HT-29 (cell line): ENCODE measurements at regions not wholly inside any gene's neighbourhood (a gene's known extent, or its start where the extent isn't known, plus 50 kb on each side); places are given as distances from the start of the nearest gene placed in this dataset.
"Not testable (repeated sequence)": the region's sequence is repeated elsewhere in the genome, so short reads cannot be mapped to it uniquely, and the experiment has no call there.

Experiments
- DNase-seq: peaks from one replicate; pipeline ENCODE4 v3.0.0-alpha.2; 2015; ENCODE audit warnings: low spot score

DNA sequence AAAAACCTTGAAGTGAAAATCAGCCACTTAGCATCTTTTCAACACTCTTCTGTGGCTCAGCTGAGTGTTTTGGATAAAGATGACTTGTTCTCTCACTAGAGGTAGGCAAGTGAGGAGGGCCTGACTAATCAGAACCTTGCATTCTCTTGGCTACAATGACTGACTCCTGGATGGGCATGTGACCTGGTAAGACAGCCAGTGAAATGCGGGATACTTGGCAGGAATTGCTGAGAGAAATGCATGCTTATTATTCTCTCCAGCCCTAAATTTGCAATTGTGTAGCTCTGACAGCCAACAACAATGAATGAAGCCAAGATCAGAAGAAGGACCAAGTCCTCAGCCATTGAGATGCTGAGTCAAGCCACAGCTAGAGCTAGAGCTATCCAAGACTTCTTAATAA lies 490.5 kb upstream of the ZNF608 start:
- no peak for DNase-seq

- no peak for DNase-seq
These were observed 498.1 kb upstream of the ZNF608 start for GRCh38 chr5:125244531-125244930.

DNA sequence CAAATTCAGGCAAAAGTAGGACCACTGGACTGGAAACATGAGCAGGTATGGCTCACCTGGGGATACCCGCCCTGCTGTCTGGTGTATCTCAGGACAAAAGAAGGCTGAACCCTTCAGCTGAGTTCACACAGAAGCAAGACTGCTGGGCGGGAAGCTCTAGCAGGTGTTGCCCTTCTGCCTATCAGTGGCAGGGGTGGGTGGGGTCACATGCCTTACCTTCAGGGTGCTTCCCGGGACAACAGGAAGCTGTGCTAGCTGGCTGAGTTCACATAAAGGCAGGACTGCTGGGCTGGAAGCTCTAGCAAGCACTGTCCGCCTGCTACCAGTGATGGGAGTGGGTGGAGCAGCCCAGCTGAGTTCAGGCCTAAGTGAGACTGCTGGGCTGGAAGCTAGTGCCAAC lies 498.8 kb upstream of the ZNF608 start:
- no peak for DNase-seq

DNA sequence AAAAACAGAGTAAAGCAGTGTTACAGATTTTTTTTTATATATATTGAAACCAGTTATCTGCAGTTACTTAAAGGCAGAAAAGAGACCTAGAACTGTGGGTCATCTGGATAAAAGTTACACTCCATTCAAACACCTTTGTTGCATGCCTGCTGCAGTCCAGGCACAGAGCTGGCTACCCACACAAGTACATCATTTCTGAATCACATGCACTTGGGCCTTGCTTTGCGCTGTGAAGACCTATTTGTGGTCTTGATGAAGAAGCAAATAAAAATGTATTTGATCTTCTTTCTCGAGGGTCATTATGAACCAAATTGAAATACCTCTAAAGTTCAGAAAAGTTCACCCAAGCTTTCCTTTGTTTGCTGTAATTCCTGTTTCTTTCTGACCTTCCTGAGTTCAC lies 503.0 kb upstream of the ZNF608 start:
- no peak for DNase-seq

GRCh38 chr5:125251703-125252102 lies 505.3 kb upstream of the ZNF608 start:
- DNase-seq, result no peak

- not testable (repeated sequence) for DNase-seq
These were observed 507.2 kb upstream of the ZNF608 start for GRCh38 chr5:125253634-125254033.

GRCh38 chr5:125254267-125254666 lies 507.8 kb upstream of the ZNF608 start:
- no peak for DNase-seq

GRCh38 chr5:125256296-125256695 lies 509.9 kb upstream of the ZNF608 start:
- DNase-seq, result no peak

DNA sequence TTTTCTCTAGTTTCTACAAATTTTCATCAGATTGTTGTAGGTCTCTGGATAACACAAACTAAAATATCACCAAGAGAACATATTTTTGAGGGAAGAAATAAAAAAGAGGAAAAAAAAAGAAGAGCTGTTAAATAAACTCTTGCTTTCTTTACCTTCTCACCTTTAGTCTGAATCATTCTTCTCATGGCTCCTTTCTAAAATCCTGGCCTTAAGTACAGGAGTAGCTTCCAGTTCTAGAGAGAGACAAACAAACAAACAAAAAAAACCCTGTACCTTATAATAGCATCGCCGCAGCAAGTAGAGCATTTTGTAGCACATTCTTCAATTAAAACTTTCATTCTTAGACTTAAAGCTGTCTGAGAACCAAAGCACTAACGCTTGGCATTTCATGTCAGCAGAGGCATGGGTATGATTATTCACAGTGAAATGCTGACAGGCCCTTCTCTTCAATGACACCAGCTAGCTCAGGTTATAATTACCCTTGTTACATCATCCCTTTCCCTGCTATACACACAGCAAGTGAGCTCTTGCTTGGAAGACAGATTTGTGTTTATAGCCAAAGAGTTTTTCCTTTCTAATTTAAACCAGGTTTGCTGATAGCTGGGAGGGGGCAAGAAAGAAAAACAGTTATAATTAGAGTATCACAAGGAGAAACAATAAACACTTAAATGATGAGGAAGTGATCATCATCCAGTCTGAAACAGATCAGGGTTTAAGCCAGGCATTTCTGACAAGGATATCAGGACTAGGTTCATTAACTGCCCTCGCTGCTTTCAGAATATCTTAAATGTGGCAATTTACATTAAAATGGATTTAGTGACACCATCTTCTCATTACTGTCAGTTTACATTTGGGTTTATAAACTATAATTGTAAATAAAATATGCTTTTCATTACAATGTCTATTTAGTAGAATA lies 510.9 kb upstream of the ZNF608 start:
- no peak for DNase-seq

GRCh38 chr5:125257997-125258396 lies 511.6 kb upstream of the ZNF608 start:
- no peak for DNase-seq

- peak; percentile 55 for DNase-seq
These were observed 512.2 kb upstream of the ZNF608 start for GRCh38 chr5:125258615-125259014.

DNA sequence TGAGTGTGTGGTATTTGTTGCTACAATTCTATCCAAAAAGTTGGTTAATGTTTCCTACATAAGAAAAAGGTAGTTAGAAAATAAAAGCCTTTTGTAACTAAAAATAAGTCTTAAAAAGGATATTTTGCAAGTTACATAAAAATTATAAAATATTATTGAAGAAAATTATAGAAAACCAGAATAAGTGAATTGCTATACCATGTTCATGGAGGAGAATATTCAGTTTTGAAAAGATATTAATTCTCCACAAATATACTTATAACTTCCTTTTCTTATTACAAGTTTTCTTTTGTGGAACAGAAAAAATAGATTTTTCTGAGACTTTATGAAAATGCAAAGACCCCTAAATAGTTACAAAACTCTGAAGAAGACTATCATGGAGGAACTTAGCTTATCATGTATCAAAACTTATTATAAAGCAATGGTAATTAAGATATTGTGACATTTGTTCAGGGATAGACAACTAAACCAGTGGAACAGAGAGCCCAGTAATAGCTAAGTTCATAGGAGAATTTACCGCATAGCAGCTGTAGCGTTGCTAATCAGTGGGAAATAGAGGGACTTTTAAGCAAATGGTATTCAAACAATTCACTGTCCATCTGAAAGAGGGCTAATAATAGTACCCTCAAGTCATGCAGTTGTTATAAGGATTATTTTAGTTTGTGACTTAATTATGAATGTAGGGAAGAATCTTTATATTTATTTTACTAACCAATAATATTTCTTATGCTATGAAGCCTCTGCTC lies 515.2 kb upstream of the ZNF608 start:
- no peak for DNase-seq

DNA sequence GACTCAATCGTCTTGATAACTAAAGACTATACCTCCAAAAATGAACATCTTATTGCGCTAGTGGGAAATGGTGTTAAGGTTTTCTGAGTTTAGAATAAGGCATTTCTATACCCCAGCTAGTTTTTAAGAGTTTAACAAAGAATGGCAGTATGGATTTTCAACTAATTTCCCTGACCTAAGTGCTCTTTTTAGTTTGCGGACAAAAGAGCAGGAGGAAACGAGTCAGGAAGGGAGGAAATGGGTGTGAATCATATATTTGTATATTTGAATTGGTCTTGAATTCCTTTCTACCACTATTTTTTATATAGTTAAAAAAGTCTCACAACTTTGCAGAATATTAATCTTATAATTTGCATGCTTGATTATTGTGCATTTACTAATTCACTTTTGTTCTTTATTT lies 516.3 kb upstream of the ZNF608 start:
- no peak for DNase-seq

GRCh38 chr5:125263356-125263755 lies 516.9 kb upstream of the ZNF608 start:
- no peak for DNase-seq

DNA sequence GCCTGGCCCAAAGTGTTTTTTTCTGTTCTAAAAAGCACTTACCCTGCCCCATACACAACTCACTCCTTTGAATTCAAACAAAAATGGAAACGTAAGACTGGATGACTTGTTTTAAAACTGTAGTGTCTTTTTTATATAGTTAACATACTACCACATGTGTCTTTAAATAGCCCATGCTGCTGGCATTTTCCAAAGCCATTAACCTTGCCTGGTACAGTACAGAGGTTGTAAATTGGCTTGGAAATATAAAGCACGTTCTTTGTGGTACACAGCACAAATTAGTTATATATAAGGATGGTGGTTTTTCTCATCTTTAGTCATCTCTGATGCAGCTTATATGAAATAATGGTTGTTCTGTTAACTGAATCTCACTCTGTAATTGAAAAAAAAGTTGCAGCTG lies 519.7 kb upstream of the ZNF608 start:
- no peak for DNase-seq

- no peak for DNase-seq
These were observed 521.3 kb upstream of the ZNF608 start for GRCh38 chr5:125267636-125268248.

DNA sequence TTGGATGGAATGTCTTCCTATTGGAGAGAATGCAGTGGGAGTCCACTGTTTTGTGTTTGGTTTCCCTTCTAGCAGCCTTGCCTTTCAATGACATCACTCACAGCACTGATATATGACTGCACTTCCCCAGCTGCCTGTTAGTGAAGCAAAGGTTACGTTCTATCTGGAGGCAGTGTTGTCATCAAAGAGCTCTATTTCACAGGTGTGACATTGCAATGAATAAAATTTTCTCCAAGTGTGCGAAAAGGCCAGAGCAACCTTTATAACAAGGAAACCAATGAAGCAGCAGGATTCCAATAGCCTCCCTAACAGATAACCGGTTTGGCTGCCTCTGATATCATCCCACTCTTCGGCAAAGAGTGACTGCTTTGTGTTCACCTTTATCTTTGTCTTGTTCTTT lies 523.5 kb upstream of the ZNF608 start:
- DNase-seq, result peak; percentile 70

- DNase-seq, result no peak
These were observed 525.9 kb upstream of the ZNF608 start for GRCh38 chr5:125272357-125272756.

GRCh38 chr5:125274211-125274610 lies 527.8 kb upstream of the ZNF608 start:
- DNase-seq, result no peak

GRCh38 chr5:125274938-125275724 lies 528.7 kb upstream of the ZNF608 start:
- DNase-seq, result no peak

DNA sequence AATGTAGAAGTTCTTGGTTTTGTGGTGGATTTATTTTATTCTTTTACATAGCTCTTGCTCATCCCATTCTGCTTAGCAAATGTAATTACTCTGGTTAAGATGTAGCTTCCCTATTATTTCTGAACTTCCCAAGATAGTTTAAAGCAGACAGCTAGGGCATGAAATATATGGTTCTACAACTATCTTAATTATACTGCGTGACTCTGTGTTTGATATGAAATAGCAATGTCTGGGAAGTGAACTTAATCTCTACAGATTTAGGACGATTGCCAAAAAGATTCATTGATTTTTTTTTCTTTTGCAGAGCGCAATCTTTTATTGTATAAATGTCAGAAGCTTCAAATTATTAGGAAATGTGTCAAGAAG lies 529.3 kb upstream of the ZNF608 start:
- no peak for DNase-seq

DNA sequence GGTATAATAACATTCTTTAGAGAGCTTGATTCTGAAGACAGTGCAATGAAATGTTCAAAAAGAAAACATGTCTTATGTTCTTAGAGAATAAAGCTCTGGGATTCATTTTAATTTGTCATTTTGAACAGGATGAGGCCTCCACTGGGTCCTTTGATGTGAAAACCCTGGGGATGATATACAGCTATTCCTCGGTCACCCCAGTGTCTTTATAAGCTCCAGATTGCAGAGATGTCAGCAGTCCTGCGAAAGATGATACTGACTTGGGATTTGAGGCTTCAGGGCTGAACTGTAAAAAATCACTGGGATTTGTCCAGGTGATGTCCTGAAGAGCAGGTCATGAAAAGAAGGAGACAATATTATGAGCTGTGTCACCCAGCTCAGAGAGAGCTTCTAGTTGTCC lies 529.7 kb upstream of the ZNF608 start:
- no peak for DNase-seq
